GM13976 (cell line): ENCODE measurements at regions not wholly inside any gene's neighbourhood (a gene's known extent, or its start where the extent isn't known, plus 50 kb on each side); places are given as distances from the start of the nearest gene placed in this dataset.
A peak's percentile ranks its signal among the peaks of the same experiment; 100 is the strongest.

Experiments
- DNase-seq: peaks from one replicate; pipeline ENCODE4 v3.0.0; 2012; ENCODE audit warnings: low spot score
- CTCF ChIP-seq: IDR thresholded peaks from 2 replicates; pipeline ENCODE4 v1.5.1; 2012; ENCODE audit warnings: borderline replicate concordance, mild to moderate bottlenecking; ENCODE audit not compliant: insufficient read depth; ENCODE audit errors: extremely low read depth, missing control alignments, control extremely low read depth
- in situ Hi-C: fragments of 300-500 bp; cut with MboI; formaldehyde crosslinking; loops from one replicate; pipeline ENCODE4 v1.12.0; 2022; ENCODE audit warnings: low sequenced_read_pairs, mixed read lengths, inconsistent platforms; ENCODE audit not compliant: unreplicated experiment

GRCh38 chr2:134122610-134123009 is 131.3 kb upstream of the MGAT5 start:
- no peak for TF ChIP-seq CTCF
- no peak for DNase-seq
- in situ Hi-C loops, result no loop called here

- no peak for DNase-seq
- in situ Hi-C loops, result no loop called here
- no peak for TF ChIP-seq CTCF
These were observed 130.5 kb upstream of the MGAT5 start for GRCh38 chr2:134123332-134123731.

- in situ Hi-C loops, result no loop called here
- no peak for TF ChIP-seq CTCF
- no peak for DNase-seq
These were observed 129.7 kb upstream of the MGAT5 start for GRCh38 chr2:134124047-134124753.

- in situ Hi-C loops, result no loop called here
- DNase-seq, result peak; percentile 60
These were observed 126.4 kb upstream of the MGAT5 start for GRCh38 chr2:134127496-134127895.

GRCh38 chr2:134128746-134129145 is 125.1 kb upstream of the MGAT5 start:
- in situ Hi-C loops, result no loop called here
- no peak for DNase-seq
- TF ChIP-seq CTCF, result no peak

More at GRCh38 chr2:134127496-134127895, 126.4 kb upstream of the MGAT5 start:
- no peak for TF ChIP-seq CTCF

- DNase-seq, result no peak
- no peak for TF ChIP-seq CTCF
- in situ Hi-C loops, result no loop called here
These were observed 123.9 kb upstream of the MGAT5 start for GRCh38 chr2:134129900-134130537.
